Stimulated activated CD8-positive, alpha-beta memory T cell treated with anti-CD3 and anti-CD28 coated beads, Interleukin-7, amount 100 ng/mL, for 48 hours (primary cell): ENCODE measurements at regions not wholly inside any gene's neighbourhood (a gene's known extent, or its start where the extent isn't known, plus 50 kb on each side); places are given as distances from the start of the nearest gene placed in this dataset.

ENCODE experiments used
- DNase-seq, 2 donors: peaks; one replicate each; pipeline ENCODE4 v3.0.0-alpha.2; 2020; ENCODE audit warnings: low read depth in 1 of 2; ENCODE audit errors: extremely low read depth in 1 of 2

DNA sequence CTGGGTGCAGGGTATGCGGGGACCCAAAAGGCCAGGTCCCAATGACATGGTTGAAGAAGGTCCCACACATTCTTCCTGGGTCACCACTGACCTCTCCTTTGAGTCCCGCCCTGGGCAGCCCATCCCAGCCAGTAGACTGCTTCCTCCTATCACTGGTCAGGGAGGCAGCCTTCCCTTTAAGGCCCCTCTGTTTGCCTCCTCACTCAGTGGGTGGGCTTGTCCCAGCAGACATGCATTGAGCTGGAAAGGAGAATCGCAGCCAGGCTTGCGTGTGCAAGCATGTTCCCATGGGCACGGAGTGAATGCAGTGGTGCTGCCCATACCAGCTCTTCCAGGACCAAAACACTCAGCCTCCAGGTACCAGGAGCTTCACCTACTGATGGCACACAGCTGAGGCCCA is 162.4 kb upstream of the SYT13 start:
- DNase-seq, result no peak

DNA sequence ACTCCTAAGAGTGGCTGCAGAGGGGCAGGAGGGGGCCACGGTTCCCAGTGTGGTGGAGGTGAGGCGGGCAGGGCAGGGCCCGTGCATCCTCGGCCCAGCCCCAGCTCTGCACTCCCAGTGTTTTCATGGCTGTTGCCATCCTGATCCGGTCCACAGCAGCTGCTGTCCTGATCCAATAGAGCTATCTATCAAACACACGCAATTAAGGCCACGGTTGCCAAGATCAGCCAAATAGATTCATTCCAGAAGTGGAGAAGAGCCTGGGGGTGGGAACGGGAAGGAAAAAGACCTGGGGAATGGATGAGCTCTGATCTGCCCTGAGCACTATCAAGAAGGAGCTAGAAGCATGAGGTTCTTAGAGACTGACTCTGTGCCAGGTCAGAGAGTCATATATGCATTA is 160.9 kb upstream of the SYT13 start:
- DNase-seq, result no peak

DNA sequence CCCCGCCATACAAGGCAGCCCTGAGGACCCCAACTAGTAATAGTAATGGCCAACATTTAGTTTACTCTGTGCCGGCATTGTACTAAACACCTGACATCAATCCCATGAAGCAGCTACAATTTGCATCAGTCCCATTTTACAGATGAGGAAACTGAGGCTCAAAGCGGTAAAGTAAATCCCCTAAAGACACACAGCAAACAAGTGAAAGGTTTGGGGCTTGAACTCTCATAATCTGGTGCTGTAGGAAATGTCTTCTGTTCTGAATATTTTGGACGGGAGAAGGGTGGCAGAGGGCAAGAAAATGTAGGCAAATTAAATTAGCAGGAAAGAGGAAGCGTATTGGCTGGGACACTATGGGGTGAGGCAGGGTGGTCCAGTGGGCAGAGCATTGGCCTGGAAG is 160.3 kb upstream of the SYT13 start:
- no peak for DNase-seq

DNA sequence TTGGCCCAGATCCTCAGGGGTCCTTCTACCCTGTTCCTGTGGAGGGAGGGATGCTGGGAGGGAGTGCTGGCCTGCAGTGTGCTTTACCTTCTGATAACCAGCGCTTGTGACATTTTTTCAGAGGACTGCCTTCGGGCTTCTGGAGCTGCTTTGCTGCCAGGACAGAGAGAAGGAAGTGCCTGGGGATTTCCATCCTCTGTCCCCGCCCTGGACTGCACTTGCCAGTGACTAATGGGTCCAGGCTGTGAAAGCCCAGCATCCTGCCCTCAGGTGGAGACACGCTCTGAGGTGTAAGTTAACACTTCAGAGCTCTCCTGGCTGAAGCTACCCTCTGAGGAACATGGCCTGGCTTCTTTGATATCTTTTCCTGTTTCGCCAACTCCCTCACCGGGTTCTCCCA is 158.7 kb upstream of the SYT13 start:
- DNase-seq, result no peak

DNA sequence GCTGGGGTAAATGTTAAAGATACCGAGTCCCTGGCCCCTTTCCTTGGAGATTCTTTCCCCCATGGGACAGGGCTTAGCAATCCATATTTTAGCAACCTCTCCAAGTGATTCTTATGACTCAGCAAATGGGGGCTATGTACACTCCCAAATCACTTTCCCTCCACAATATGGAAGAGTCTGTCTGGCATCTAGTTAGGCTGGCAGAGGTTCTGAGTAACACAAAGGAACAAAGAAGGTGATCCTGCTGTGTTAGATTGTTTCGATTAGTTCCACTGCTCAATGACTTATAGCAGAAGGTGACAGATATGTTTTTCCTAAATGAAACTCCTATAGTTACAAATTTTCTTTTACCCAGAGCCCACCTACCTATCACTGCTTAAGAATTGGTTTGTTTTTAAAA is 154.0 kb upstream of the SYT13 start:
- DNase-seq, result no peak

DNA sequence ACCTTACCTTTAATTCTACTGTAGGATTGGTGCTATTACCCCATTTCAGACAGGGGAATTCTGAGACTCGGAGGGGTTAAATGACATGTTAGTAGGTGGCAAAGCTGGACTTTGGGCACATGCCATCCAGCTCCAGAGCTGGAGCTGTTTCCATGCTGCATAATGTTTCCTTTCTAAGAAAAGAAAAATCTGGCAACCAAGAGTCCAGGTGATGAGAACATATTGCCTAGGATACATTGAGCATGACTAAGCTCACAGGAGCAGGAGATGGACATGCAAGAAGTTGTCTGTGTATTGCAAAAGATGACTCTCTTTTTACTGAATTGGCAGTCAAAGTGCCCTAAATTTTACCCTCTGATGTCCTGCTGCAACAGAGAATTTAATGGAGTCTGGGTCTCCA is 150.8 kb upstream of the SYT13 start:
- no peak for DNase-seq

DNA sequence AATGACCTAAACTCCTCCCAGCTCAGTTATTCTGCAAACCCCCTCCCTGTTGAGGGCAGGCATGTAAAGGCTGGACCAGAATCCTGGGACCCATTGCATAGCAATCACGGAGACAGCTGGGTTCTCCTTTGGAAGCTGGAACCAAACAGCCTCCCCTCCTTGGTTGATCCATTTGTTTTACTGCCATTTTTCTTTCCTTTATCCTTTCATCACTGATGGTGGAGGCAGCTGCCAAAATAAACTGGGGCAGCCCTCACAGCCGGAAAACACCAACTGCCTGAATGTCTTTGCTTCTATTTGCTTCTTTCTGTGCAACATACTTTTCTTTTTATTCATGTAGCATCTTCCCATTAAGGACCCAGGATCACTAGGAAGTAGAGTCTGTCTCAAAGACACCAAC is 150.0 kb upstream of the SYT13 start:
- no peak for DNase-seq

DNA sequence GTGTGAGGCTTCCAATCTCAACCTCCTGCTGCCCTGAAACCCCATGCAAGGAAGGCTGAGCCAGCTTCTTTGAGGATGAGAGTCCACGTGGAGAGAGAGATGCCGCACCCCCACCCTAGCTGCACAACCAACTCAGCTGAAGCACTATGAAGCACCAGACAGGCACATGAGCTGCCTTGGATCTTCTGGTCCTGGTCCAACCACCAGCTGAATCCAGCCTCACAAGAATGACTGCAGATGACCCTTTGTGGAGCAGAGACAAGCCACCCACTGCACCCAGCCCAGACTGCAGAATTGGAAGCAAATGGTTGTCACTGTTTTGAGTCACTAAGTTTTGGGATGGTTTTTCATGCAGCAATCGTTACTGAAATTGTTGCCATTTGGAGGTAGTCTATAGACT is 149.6 kb upstream of the SYT13 start:
- DNase-seq, result no peak

DNA sequence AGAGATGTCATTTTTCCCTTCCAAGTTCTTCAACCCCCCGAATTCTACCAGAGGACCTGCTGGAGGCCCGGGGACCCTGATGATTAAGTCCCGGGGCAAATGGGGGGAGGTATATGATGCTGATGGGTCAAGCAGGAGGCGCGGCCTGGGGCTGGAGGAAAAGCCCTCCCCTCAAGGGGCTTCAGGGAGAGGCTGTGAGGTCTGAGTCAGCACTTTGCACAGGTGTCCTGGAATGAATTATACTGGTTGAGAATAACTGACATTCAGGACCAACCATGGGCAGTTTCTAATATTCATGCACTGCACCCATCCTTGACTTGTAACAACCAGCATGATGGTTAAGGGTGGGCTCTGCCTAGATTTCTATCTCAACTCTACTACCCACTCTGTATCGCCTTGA is 146.8 kb upstream of the SYT13 start:
- no peak for DNase-seq

DNA sequence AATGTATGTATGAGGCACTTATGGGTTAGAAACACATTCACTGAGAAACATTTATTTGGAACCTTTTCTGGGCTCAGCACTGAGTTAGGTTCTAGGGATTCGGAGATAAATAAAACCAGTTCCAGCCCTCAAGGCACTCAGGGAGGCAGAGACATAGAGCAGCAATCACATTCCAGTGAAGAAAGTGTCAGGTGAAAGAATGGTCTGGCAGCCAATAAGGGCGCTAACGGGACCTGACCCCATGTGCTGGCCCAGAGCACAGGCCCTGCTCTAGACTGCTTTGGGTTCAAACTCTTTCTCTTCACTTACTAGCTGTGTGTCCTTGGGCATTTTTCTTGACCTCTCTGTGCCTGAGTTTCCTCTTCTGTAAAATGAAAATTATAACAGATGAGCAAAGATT is 146.0 kb upstream of the SYT13 start:
- DNase-seq, result no peak

DNA sequence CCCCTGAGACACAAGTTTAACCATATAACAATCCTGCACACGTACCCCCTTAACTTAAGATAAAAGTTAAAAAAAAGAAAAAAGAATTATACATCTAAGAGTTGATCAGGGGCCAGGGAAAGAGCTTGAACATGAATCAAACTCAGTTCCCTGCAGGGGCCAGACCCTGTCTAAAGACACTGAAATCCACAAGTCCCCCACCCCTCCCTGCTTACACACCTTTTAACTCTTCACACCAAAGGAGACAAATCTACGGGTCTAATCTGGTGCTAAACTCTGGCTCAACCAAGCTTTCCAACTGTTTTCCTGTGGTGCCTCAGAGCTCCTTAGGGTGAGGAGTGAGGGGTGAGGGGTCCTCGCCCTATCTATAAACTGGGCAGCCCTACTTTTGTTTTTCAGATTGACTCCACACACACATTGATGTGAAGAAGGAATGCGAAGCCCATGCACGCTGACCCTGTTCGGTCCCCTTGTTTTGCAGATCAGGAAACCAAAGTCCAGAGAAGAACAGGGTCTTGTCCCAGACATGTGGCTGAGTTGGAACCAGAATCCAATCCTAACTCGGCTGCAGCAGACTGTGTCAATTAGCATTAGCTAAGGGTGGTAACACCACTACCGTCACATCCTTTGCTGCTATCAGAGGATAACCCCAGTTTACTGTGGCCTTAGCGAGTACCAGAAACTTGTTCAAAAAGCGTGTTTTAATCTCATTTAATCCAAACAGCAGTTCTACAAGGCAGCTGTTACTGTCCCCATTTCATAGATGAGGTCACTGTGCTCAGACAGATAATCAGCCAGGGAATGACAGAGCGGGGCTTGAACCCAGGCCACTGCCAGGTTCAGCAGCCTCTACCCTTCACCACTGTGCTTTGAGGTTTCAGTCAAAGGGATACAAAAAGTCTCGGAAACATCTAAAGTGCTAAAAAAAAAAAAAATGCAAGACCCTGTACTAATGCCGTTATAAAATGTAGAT is 145.2 kb upstream of the SYT13 start:
- DNase-seq, result no peak

DNA sequence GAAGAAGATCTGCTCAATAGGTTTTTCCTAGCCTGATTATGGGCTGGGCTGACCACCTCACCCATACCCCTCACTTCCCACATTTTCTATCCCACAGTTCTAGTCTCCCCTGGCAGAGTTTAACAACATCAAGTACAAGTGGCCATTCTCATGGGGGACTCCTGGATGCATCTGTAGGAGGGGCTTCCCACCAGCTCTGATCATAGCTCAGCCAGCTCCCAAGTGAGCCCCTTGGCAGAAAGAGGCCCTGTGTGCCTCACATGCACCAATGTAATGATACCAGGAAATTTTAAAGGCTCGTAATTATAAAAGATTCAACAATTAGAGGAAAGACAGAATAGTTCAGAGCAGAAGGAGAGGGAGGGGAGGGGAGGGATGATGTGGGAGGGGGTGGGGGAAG is 144.2 kb upstream of the SYT13 start:
- DNase-seq, result no peak

DNA sequence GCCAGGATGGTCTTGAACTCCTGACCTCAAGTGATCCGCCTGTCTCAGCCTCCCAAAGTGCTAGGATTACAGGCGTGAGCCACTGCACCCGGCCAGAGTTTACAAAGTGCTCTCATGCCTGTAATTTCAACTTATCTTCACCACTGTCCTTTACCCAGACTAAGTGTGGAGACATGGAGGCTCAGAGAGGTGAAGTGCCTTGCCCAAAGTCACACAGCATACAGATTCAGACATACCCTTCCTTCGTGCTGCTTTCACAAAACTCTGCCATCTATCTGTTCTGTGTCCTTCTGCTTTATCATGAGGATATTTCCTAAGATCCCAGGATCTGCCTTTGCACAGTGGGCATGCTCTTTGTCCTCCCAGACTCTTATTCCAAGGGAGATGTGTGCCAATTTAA is 143.6 kb upstream of the SYT13 start:
- no peak for DNase-seq

DNA sequence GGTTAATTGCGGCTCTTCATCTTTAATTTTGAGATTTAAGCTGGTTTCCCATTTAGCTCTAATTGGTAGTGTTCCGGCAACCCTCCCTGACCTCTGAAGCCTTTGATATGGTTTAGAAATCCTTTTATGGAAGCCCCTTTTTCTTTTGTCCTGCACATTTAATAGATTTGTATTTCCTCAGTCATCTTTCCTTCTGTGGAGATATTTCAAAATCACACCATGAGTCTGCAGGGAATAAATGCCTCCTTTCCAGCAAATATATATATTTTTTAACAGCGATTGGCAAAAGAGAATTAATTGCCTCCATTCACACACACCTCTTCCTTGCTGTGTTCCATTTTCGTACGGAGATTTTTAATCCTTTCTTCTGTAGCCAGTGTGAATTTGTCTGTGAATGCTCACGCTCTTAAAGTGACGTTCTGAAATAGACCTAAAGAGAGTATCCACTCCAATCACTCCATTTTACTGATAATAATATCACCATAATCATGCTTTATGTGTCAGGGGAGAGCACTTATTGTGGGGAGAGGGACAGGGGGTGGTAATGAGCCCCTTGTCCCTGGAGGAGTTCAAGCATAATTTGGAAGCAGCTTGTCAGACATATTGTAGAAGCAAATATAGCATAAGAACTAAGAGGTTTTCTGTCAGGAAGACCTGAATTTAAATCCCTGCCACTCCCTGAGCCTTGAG is 142.5 kb upstream of the SYT13 start:
- no peak for DNase-seq

DNA sequence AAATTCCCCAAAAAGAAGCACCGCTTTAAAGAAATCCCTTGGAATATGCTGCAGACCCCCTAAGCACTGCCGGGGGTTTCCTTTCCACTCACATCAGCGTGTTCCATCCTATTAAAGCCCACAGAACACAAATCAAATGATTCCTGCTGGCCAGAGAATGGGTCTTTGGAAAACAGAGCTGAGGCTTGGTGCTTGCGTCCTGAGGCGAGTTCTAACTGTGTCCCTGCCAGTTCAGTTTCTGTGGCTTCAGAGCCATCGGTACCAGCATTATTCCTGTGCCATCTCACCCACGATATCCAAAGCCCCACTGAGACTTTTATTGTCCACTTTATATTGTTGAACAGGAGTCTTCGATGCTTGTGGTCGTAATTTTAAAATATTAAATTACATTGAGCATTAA is 142.0 kb upstream of the SYT13 start:
- DNase-seq, result no peak

DNA sequence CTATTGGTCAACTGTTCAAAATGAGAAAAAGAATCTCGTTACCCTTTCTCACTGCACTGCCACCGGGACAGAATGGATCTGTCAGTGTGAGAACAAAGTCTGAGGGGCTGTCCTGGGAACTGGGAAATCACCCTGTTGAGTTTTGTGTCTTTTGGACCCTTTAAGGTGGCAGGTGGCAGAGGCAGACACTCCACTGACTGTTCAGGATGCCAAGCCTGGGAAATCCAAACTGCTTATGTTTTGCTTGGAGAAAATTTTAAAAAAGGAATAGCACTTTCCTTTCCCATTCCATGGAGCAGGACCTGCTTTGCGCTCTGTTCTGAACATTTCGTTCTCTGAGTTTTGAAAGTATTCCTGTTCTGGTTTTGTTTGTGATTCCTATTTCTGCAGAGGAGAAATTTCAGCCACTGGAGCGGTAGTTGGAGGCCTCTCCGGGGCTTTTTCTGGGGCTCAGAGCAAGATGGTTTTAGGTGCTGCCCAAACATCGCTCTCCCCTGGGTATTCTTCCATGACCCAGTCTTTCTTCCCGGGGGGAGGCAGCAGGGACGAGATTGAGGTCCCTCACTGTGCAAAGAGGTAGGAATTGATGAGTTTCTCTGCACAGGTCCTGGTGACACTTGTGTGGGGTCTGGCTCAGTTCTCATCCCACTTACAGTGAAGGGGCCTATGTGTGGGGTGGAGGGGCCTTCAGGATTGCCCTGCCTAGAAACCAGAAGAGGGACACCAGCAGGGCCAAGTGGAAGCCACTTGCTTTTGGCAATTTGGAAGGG is 138.5 kb upstream of the SYT13 start:
- DNase-seq, result no peak

DNA sequence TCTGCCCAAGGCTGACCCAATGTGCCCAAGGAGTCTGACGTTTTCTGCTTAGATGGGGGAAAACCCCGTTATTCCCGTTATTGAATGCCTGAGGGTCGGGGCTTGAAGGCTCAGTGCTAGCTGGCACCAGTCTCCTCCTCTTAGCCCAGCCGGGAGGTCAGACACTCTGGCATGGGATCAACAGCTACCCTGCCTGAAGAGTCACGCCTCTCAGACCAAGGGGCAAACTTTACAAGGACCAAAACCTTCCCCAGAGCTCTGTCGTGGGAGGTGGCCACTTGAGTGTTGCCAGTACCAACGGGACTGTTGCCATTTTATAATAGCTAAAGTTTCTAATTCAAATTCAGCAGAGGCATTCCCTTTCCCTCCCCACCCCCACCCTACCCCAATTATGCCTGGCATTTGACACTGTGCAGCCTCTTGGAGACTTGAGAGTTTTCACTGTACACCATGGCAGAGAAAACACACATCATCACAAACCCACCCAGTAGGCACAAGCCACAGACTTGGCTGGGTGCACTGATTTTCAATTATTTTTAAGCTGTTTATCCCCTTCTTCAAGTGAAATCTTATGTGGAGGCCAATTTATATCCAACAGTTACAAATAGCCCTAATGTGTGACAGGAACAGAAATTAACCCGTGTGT is 137.5 kb upstream of the SYT13 start:
- DNase-seq, result no peak

DNA sequence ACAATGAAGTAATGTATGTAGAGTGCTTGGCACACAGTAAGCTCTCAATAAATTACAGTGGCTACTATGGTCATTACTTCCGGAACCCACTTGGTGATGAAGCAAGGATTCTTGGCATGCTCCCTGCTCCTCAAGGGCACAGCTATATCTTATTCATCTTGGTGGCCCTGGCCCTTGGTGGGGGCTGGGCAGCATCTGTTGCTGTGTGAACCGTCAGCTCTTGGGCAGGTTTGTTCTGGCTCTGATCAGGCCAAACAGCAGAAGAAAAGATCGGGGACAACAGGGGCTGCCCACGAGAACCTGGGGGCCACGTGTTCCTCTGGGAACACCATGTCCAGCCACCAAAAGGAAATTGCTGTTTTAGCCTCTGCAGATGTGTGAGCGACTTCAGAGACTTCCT is 136.9 kb upstream of the SYT13 start:
- no peak for DNase-seq

DNA sequence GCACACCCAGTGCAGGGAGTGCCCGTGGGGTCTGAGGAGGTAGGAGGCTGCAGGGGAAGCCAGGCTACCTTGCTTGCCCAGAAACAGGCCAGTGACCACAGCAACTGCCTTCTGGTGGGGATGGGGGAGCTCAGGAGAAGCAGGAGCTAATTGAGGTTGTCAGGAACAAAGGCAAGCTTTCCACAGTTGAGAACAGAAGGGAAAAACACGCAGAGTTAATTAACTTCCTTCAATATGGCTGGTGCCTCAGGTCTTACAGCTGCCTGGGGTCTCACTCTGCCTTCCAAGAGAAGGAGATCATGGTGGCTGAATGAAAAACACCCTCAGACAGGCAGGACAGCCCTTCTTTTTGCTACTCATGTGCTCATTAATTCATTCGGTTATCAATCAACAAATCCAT is 127.9 kb upstream of the SYT13 start:
- DNase-seq, result no peak

DNA sequence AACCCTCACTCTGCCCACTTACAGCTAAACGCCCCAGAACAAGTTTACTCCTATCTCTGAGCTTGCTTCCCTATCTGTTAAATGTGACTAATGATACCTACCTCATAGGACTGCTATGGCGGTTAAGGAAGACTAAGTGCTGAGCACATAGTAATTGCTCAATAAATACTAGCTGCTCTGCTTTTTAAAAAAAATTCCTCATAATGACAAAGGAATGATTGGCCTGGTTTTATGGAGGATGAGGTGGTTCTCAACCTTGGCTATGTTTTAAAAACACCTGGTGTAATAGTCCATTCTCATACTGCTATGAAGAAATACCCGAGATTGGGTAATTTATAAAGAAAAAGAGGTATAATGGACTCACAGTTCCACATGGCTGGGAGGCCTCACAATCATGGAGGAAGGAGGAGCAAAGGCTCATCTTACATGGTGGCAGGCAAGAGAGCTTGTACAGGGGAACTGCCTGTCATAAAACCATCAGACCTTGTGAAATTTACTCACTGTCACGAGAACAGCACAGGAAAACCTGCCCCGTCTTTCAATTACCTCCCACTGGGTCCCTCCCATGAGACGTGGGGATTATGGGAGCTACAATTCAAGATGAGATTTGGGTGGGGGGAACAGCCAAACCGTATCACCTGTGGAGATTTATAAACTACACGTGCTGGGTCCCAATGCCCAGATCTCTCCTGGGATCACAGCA is 127.2 kb upstream of the SYT13 start:
- no peak for DNase-seq

DNA sequence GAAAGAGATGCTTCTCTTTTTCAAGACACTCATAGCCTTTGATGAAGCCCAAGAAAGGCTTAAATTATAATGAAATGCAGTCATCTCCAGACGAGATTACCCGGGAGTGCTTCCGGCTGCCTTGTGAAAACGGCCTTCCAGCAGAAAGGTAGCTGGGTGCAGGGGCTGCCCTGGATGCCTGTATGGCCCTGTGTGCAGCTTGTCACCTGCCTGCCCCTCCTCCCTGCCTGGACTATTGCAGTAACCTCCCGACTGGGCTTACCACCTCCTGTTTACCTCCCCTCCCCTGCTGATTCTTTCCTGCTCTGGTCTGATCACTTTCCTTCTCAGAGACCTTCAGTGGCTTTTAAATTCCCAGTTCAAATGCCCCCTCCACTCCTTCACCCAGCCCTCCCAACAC is 126.4 kb upstream of the SYT13 start:
- no peak for DNase-seq
